22Rv1 (cell line): ENCODE measurements at regions not wholly inside any gene's neighbourhood (a gene's known extent, or its start where the extent isn't known, plus 50 kb on each side); places are given as distances from the start of the nearest gene placed in this dataset.

Experiments used
- H3K27ac ChIP-seq: fragments of 450-650 bp; 2 replicates; pipeline ENCODE4 v1.5.1; 2017
- ZFX ChIP-seq: fragments of 450-650 bp; IDR thresholded peaks from 2 replicates; pipeline ENCODE4 v1.6.1; 2017; ENCODE audit warnings: antibody characterized with exemption, borderline replicate concordance
- TF ChIP-seq, protein P1 (sequence below): fragments of 450-650 bp; IDR thresholded peaks from 2 replicates; pipeline ENCODE4 v1.5.1; 2017; ENCODE audit warnings: mild to moderate bottlenecking

DNA sequence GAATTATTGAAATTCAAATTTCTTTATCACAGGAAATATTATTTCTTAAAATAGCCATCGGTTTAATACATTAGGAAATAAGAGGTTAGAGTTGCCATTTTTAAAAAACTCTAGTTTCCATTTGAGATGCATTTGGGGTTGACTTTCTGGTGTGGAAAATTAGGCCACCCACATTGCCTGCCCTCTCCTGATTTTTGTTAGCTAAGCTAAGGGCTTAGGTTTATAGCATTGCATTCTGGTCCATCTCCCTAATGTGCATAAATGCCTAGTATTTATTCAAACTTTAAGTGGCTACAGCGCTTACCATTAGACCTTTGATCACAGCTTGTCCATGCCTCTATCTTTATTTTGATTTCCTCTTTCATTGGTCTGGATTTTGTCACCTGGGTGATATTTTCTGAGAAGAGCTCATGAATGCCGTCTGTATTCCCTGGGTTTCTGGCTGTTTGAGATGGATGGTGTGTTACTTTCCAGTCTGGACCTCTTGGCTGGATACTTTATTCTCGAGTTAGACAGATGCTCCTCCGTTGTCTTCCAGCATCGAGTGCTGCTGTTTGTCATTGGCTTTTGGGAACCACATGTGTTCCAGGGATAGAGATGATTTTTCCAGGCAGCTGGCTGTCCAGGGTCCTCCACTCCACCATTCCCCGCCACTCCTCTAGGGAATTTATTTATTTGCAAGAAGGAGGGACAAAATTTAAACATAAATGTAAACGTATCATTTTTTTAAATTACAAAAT, 120.3 kb downstream of the KATNIP start:
- no peak overlapping the region for H3K27ac ChIP-seq
- no peak for TF ChIP-seq ZFX
- TF ChIP-seq, protein P1, sequence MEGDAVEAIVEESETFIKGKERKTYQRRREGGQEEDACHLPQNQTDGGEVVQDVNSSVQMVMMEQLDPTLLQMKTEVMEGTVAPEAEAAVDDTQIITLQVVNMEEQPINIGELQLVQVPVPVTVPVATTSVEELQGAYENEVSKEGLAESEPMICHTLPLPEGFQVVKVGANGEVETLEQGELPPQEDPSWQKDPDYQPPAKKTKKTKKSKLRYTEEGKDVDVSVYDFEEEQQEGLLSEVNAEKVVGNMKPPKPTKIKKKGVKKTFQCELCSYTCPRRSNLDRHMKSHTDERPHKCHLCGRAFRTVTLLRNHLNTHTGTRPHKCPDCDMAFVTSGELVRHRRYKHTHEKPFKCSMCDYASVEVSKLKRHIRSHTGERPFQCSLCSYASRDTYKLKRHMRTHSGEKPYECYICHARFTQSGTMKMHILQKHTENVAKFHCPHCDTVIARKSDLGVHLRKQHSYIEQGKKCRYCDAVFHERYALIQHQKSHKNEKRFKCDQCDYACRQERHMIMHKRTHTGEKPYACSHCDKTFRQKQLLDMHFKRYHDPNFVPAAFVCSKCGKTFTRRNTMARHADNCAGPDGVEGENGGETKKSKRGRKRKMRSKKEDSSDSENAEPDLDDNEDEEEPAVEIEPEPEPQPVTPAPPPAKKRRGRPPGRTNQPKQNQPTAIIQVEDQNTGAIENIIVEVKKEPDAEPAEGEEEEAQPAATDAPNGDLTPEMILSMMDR = no peak

DNA sequence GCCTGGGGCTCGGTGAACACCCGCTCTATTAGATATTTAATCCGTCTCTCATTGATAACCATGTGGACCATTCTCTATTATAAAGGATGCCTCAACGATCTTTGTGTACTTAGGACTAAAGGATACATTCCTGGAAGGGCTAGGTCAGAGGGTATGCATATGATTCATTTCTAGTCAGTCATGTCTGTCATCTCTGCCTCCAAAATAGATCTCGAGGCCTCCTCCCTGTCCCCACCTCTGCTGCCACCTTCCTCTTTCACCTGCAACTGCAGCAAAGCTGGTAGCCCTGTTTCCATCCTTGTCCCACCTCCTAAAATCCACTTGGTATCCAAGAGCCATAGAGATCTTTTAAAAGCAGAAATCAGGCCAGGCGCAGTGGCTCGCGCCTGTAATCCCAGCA, 121.5 kb downstream of the KATNIP start:
- no peak for TF ChIP-seq ZFX
- TF ChIP-seq, protein P1 = no peak

GRCh38 chr16:27676839-27677238, 126.9 kb downstream of the KATNIP start:
- no peak overlapping the region for H3K27ac ChIP-seq

More for the DNA sequence above, 121.5 kb downstream of the KATNIP start:
- H3K27ac ChIP-seq = no peak overlapping the region

DNA sequence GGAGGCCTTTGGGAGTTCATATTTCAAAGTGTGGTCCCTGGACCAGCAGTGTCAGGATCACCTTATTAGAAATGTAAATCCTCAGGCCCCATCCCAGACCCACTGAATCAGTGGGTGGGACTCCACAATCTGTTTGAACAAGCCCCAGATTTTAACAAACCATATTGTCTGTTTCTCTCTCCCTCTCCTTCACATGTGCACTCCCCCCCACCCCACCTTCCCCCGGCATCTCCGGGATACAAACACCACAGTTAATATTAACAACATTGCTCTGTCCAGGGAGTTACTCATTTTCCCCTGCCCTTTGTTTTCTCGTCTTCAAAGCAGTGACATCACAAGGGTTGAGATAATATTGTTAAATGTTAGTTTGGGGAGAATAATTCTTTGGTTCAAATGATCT, 127.3 kb downstream of the KATNIP start:
- H3K27ac ChIP-seq = no peak overlapping the region
- TF ChIP-seq, protein P1 = no peak
- no peak for TF ChIP-seq ZFX

More at GRCh38 chr16:27676839-27677238, 126.9 kb downstream of the KATNIP start:
- TF ChIP-seq ZFX = no peak

GRCh38 chr16:27678955-27679354, 129.0 kb downstream of the KATNIP start:
- TF ChIP-seq, protein P1 = no peak
- TF ChIP-seq ZFX = no peak
- no peak overlapping the region for H3K27ac ChIP-seq

GRCh38 chr16:27679899-27680298, 130.0 kb downstream of the KATNIP start:
- TF ChIP-seq, protein P1 = no peak
- no peak for TF ChIP-seq ZFX
- no peak overlapping the region for H3K27ac ChIP-seq

- TF ChIP-seq, protein P1 = no peak
- no peak for TF ChIP-seq ZFX
Measured at GRCh38 chr16:27681681-27682080, 131.7 kb downstream of the KATNIP start.

More at GRCh38 chr16:27681681-27682080, 131.7 kb downstream of the KATNIP start:
- H3K27ac ChIP-seq = no peak overlapping the region
